H1 (cell line): ENCODE measurements at regions not wholly inside any gene's neighbourhood (a gene's known extent, or its start where the extent isn't known, plus 50 kb on each side); places are given as distances from the start of the nearest gene placed in this dataset.

Source experiments
- CTCF ChIA-PET: fragments of 300-600 bp; sonication (Branson Sonifier 250); formaldehyde crosslinking; loops from one replicate; lab custom pipeline; 2021; ENCODE audit not compliant: partially characterized antibody; lab: Charles Lee
- POLR2A ChIA-PET: fragments of 300-600 bp; sonication (Branson Sonifier 250); formaldehyde crosslinking; loops from one replicate; lab custom pipeline; 2021; ENCODE audit warnings: inconsistent platforms; ENCODE audit not compliant: partially characterized antibody; lab: Charles Lee
- DNase-seq, 2 experiments: peaks; one replicate each; pipeline versions ENCODE4 v3.0.0 to v3.0.0-alpha.2; 2010 to 2022; ENCODE audit warnings: low spot score in 2 of 2, low read depth in 1 of 2, mixed read lengths in 1 of 2
- FAIRE-seq: peaks from 2 replicates; lab custom pipeline; 2011; peaks lifted over from hg19 to GRCh38; lab: Jason Lieb, UNC
- H2AFZ ChIP-seq: 2 replicates; pipeline ENCODE4 v1.8.1; 2012; ENCODE audit warnings: low read length, inconsistent platforms
- H2AK5ac ChIP-seq: 2 replicates; pipeline ENCODE4 v1.6.1; 2013; ENCODE audit warnings: low read depth, low read length
- H2BK120ac ChIP-seq: replicated peaks from 2 replicates; pipeline ENCODE3; 2013; ENCODE audit warnings: low read depth, low read length, inconsistent platforms
- H2BK12ac ChIP-seq: 2 replicates; pipeline ENCODE4 v1.6.1; 2013; ENCODE audit warnings: low read depth, low read length
- H2BK15ac ChIP-seq: 2 replicates; pipeline ENCODE4 v1.6.1; 2013; ENCODE audit warnings: low read length
- H2BK20ac ChIP-seq: 2 replicates; pipeline ENCODE4 v1.6.1; 2013; ENCODE audit warnings: low read length
- H2BK5ac ChIP-seq: 2 replicates; pipeline ENCODE4 v1.6.1; 2013; ENCODE audit warnings: low read depth, low read length
- H3K14ac ChIP-seq: 2 replicates; pipeline ENCODE4 v1.6.1; 2013; ENCODE audit warnings: inconsistent platforms; ENCODE audit not compliant: insufficient read length
- H3K18ac ChIP-seq: 2 replicates; pipeline ENCODE4 v1.6.1; 2013; ENCODE audit warnings: low read length; ENCODE audit errors: extremely low read depth
- H3K23ac ChIP-seq: 2 replicates; pipeline ENCODE4 v1.6.1; 2013; ENCODE audit warnings: inconsistent platforms; ENCODE audit not compliant: insufficient read length
- H3K23me2 ChIP-seq: 2 replicates; pipeline ENCODE4 v1.6.1; 2013; ENCODE audit warnings: low read depth, low read length
- H3K27ac ChIP-seq: 2 replicates; pipeline ENCODE4 v1.6.1; 2011; ENCODE audit warnings: low read depth, low read length, inconsistent platforms
- H3K27me3 ChIP-seq, 4 experiments: replicated peaks in 1 of 4; 1 replicate in 1 of 4; 2 replicates in 3 of 4; pipeline versions ENCODE4 v1.6.1 to v1.8.1; 2011 to 2013; ENCODE audit warnings: low read length in 3 of 4, mild to moderate bottlenecking in 3 of 4, inconsistent platforms in 2 of 4, mixed read lengths in 2 of 4, moderate library complexity in 1 of 4; ENCODE audit not compliant: control insufficient read depth in 3 of 4, insufficient read depth in 3 of 4; ENCODE audit errors: extremely low read depth in 1 of 4
- H3K36me3 ChIP-seq, 4 experiments: 2 replicates each; pipeline versions ENCODE4 v1.6.1 to v1.8.1; 2011 to 2013; ENCODE audit warnings: mild to moderate bottlenecking in 4 of 4, low read length in 3 of 4, moderate library complexity in 2 of 4, control low read depth in 1 of 4, inconsistent platforms in 1 of 4; ENCODE audit not compliant: insufficient read depth in 4 of 4, control insufficient read depth in 2 of 4
- H3K4ac ChIP-seq: replicated peaks from 2 replicates; pipeline ENCODE3; 2013; ENCODE audit warnings: low read length, low read depth, mixed read lengths, inconsistent platforms; ENCODE audit not compliant: insufficient read length
- H3K4me1 ChIP-seq, 4 experiments: replicated peaks in 1 of 4; 1 replicate in 1 of 4; 2 replicates in 3 of 4; pipeline versions ENCODE4 v1.6.1 to v1.8.1; 2011 to 2013; ENCODE audit warnings: low read length in 3 of 4, inconsistent platforms in 2 of 4, mixed read lengths in 1 of 4; ENCODE audit not compliant: insufficient read depth in 4 of 4, control insufficient read depth in 3 of 4
- H3K4me2 ChIP-seq, 2 experiments: 2 replicates each; pipeline versions ENCODE4 v1.6.1 to v1.8.1; 2011 to 2013; ENCODE audit warnings: low read depth in 2 of 2, low read length in 2 of 2, control low read depth in 1 of 2, inconsistent platforms in 1 of 2, mild to moderate bottlenecking in 1 of 2; ENCODE audit not compliant: insufficient read depth in 1 of 2
- H3K4me3 ChIP-seq, 4 experiments: fragments of 200-600, 300-600 bp in 1 of 4; sonication (generic), shearing (Covaris generic), sonication (Bioruptor Twin) in 1 of 4; 2 replicates each; pipeline versions ENCODE4 v1.5.1 to v1.8.1; 2011 to 2016; ENCODE audit warnings: low read length in 4 of 4, low read depth in 3 of 4, control low read depth in 2 of 4, inconsistent platforms in 2 of 4, mild to moderate bottlenecking in 2 of 4, mixed read lengths in 1 of 4, moderate library complexity in 1 of 4; ENCODE audit not compliant: insufficient read depth in 2 of 4; ENCODE audit errors: extremely low read depth in 1 of 4
- H3K56ac ChIP-seq: replicated peaks from 2 replicates; pipeline ENCODE3; 2013; ENCODE audit warnings: low read depth, mild to moderate bottlenecking, mixed read lengths, low read length, inconsistent platforms; ENCODE audit not compliant: insufficient read length
- H3K79me1 ChIP-seq: 2 replicates; pipeline ENCODE4 v1.6.1; 2013; ENCODE audit warnings: low read depth, low read length, control low read depth
- H3K79me2 ChIP-seq, 2 experiments: 2 replicates each; pipeline versions ENCODE4 v1.6.1 to v1.8.1; 2012 to 2013; ENCODE audit warnings: low read length in 2 of 2, mild to moderate bottlenecking in 2 of 2, inconsistent platforms in 1 of 2; ENCODE audit not compliant: insufficient read depth in 2 of 2, control insufficient read depth in 1 of 2
- H3K9ac ChIP-seq, 4 experiments: replicated peaks in 1 of 4; 1 replicate in 1 of 4; 2 replicates in 3 of 4; pipeline versions ENCODE4 v1.6.1 to v1.8.1; 2011 to 2013; ENCODE audit warnings: low read depth in 3 of 4, low read length in 3 of 4, control low read depth in 2 of 4, mild to moderate bottlenecking in 2 of 4, moderate library complexity in 2 of 4, inconsistent platforms in 1 of 4; ENCODE audit errors: extremely low read depth in 1 of 4
- H3K9me3 ChIP-seq, 2 experiments: 2 replicates each; pipeline versions ENCODE4 v1.6.1 to v1.8.1; 2012 to 2013; ENCODE audit warnings: mild to moderate bottlenecking in 2 of 2, moderate library complexity in 2 of 2, control low read depth in 1 of 2, inconsistent platforms in 1 of 2, low read depth in 1 of 2, low read length in 1 of 2, mixed read lengths in 1 of 2; ENCODE audit not compliant: insufficient read depth in 2 of 2
- H4K20me1 ChIP-seq, 2 experiments: replicated peaks in 1 of 2; 2 replicates each; pipeline versions ENCODE3 to v1.8.1; 2011 to 2013; ENCODE audit warnings: inconsistent platforms in 2 of 2, low read length in 2 of 2, mild to moderate bottlenecking in 1 of 2; ENCODE audit not compliant: insufficient read depth in 2 of 2, control insufficient read depth in 1 of 2
- H4K5ac ChIP-seq: 2 replicates; pipeline ENCODE4 v1.6.1; 2013; ENCODE audit warnings: low read length, low read depth, mixed read lengths, inconsistent platforms; ENCODE audit not compliant: insufficient read length
- H4K8ac ChIP-seq: 2 replicates; pipeline ENCODE4 v1.8.0; 2013; ENCODE audit warnings: mild to moderate bottlenecking, moderate library complexity, low read length, inconsistent platforms; ENCODE audit not compliant: insufficient read depth; ENCODE audit errors: extremely low read depth
- H4K91ac ChIP-seq: replicated peaks from 2 replicates; pipeline ENCODE3; 2013; ENCODE audit warnings: low read length, mixed read lengths, inconsistent platforms; ENCODE audit not compliant: insufficient read length
- ATF2 ChIP-seq: IDR thresholded peaks from 2 replicates; pipeline ENCODE4 v1.6.1; 2012; ENCODE audit warnings: low read length, inconsistent platforms
- CHD1 ChIP-seq: IDR thresholded peaks from 2 replicates; pipeline ENCODE4 v1.6.1; 2012; ENCODE audit warnings: low read depth, low read length, improper control_type of control experiment
- EP300 ChIP-seq, 2 experiments: IDR thresholded peaks; 1 replicate in 1 of 2; 2 replicates in 1 of 2; pipeline ENCODE4 v1.6.1; 2011 to 2012; ENCODE audit warnings: low read depth in 2 of 2, low read length in 2 of 2, mild to moderate bottlenecking in 2 of 2, borderline replicate concordance in 1 of 2, inconsistent platforms in 1 of 2, moderate library complexity in 1 of 2
- JUND ChIP-seq: IDR thresholded peaks from 2 replicates; pipeline ENCODE4 v1.6.1; 2011; ENCODE audit warnings: mild to moderate bottlenecking, improper control_type of control experiment, low read length
- KDM5A ChIP-seq: fragments of 200-600 bp; IDR thresholded peaks from 2 replicates; pipeline ENCODE4 v1.7.1; 2012; ENCODE audit warnings: mild to moderate bottlenecking, low read length, inconsistent platforms, mixed read lengths
- NRF1 ChIP-seq: IDR thresholded peaks from 2 replicates; pipeline ENCODE4 v1.6.1; 2011; ENCODE audit warnings: mild to moderate bottlenecking, low read depth, low read length, improper control_type of control experiment
- PHF8 ChIP-seq: fragments of 200-600 bp; sonication (generic); conservative IDR thresholded peaks from 2 replicates; pipeline ENCODE4 v1.7.1; 2012; ENCODE audit warnings: low read depth, mild to moderate bottlenecking, inconsistent platforms, low read length, moderate library complexity
- RFX5 ChIP-seq: IDR thresholded peaks from 2 replicates; pipeline ENCODE4 v1.6.1; 2011; ENCODE audit warnings: low read depth, low read length, improper control_type of control experiment, borderline replicate concordance
- SAP30 ChIP-seq: fragments of 300-600 bp; sonication (generic); IDR thresholded peaks from 2 replicates; pipeline ENCODE4 v1.7.1; 2012; ENCODE audit warnings: low read length, moderate library complexity, mild to moderate bottlenecking, inconsistent platforms; ENCODE audit not compliant: insufficient read depth, insufficient replicate concordance
- SIRT6 ChIP-seq: IDR thresholded peaks from one replicate; pipeline ENCODE4 v1.7.1; 2012; ENCODE audit warnings: low read length, inconsistent platforms
- SRF ChIP-seq: IDR thresholded peaks from 2 replicates; pipeline ENCODE4 v1.6.1; 2011; ENCODE audit warnings: mild to moderate bottlenecking, low read depth, low read length, moderate library complexity
- SUZ12 ChIP-seq: fragments of 200-600 bp; sonication (generic); IDR thresholded peaks from 2 replicates; pipeline ENCODE4 v1.6.1; 2012; ENCODE audit warnings: mild to moderate bottlenecking, inconsistent platforms, low read length, moderate library complexity, mixed read lengths
- USF2 ChIP-seq: IDR thresholded peaks from 2 replicates; pipeline ENCODE4 v1.6.1; 2011; ENCODE audit warnings: low read length, improper control_type of control experiment

- Histone ChIP-seq H3K4me1 (no peaks in the 10 kb centered on the region), H2BK12ac (no peak overlapping the region), H3K9me3 (no peaks in the 10 kb centered on the region), H3K56ac (no peak overlapping the region), H3K18ac (no peak overlapping the region), H3K9ac (no peak overlapping the region), H3K23me2 (no peaks in the 10 kb centered on the region), H4K8ac (no peak overlapping the region), H3K27ac (no peak overlapping the region), H3K4me2 (no peak overlapping the region), H2BK120ac (no peak overlapping the region), H3K14ac (no peak overlapping the region), H4K5ac (no peak overlapping the region), H3K4ac (no peak overlapping the region), H2BK15ac (no peak overlapping the region), H3K79me2 (no peaks in the 10 kb centered on the region), H2BK20ac (no peak overlapping the region), H4K20me1 (no peaks in the 10 kb centered on the region), H3K36me3 (no peaks in the 10 kb centered on the region), H3K79me1 (no peaks in the 10 kb centered on the region), H2BK5ac (no peak overlapping the region), H2AK5ac (no peak overlapping the region), H3K4me3 (no peak overlapping the region), H2AFZ (no peak overlapping the region), H3K27me3 (peaks cover 0 to 3% (median 1%) of the 10 kb centered on the region in 4 experiments; a peak in 2 of 7 replicates), H4K91ac (no peak overlapping the region), H3K23ac (no peak overlapping the region)
- POLR2A ChIA-PET: no interaction called here
- FAIRE-seq (no peak), DNase-seq (no peak)
- CTCF ChIA-PET: interaction anchor here (1.6 kb wide), 1 partner anchor 8 kb away, joined by 3 read pairs; no protein-coding TSS in a partner anchor
- no peak for TF ChIP-seq EP300 (IDR thresholded peaks at IDR 0.05; ENCODE audit: borderline replicate concordance in 1 of 2, low read depth in 2 of 2, low read length in 2 of 2)
- TF ChIP-seq ATF2: no peak
- no peak for TF ChIP-seq JUND
- no peak for TF ChIP-seq NRF1
- TF ChIP-seq CHD1: no peak
- no peak for TF ChIP-seq SRF
- no peak for TF ChIP-seq SIRT6
- no peak for TF ChIP-seq RFX5
- TF ChIP-seq SUZ12: no peak
- TF ChIP-seq KDM5A: no peak
- TF ChIP-seq USF2: no peak
- no peak for TF ChIP-seq PHF8
- no peak for TF ChIP-seq SAP30
These were observed 86.4 kb upstream of the TAB3 start for GRCh38 chrX:30975467-30975866.
